GM19372 (cell line): ENCODE measurements at regions not wholly inside any gene's neighbourhood (a gene's known extent, or its start where the extent isn't known, plus 50 kb on each side); places are given as distances from the start of the nearest gene placed in this dataset.
"Not testable (repeated sequence)": the region's sequence is repeated elsewhere in the genome, so short reads cannot be mapped to it uniquely, and the experiment has no call there.

ENCODE experiments used
- ATAC-seq: cut with Tn5 transposase; IDR thresholded peaks from one replicate; pipeline ENCODE4 v1.9.1; 2021; ENCODE audit warnings: mild to moderate bottlenecking, low read depth, moderate library complexity; ENCODE audit not compliant: unreplicated experiment

DNA sequence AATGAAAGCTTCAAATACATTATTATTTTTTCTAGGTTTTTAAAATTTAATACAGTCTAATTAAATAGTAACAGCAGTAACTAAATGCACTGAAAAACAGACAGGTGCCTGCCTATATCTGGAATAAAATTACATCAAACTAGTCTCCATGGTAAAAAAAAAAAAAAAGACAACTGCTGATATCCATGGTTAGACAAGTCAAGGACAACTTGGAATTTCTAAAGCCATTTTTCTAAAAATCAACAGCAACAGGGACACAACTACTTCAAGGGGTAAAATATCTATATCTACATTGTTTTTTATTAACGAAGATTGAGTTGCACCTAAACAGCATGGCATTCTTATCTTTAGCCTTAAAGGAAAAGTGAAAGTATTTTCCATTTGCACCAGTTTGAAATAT, 74.7 kb upstream of the VPREB1 start:
- ATAC-seq: no peak

DNA sequence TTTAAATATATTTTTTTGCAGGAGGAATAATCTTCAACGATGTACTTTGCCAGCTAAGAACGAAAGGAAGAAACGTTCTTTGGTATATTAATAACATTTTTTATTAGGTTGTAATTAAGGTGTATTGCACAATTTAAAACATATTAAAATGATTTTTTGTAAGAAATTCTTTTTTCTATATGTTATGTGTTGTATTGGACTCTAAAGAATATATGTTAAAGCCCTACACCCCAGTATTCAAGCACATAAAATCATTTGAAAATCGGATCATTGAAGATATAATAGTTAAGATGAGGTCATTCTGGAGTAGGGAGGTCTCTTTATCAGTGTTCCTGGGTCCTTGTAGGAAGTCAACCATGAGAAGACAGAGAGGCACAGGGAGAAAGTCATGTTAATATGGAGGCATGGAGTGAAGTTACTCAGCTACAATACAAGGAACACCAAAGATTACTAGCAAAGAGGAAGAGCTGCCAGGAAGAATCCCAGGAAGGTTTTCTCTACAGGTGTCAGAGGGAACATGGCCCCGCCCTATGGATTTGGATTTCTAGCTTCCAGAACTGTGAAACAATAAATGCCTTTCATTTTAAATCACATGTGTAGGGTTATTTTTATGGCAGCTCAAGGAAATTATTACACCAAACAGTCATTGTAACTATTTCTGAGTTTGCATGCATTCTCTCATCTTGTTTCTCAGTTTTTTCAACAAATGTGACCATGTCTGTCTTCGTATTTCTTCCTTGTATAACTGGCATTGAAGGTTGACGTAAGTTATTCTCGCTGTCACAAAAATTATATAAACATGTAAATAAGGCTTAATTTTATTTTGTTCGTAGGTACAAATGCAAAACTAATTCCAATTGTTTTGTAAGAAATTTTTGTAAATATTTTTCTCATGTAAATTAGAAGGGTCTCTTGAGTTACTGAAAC, 75.4 kb upstream of the VPREB1 start:
- ATAC-seq: no peak

DNA sequence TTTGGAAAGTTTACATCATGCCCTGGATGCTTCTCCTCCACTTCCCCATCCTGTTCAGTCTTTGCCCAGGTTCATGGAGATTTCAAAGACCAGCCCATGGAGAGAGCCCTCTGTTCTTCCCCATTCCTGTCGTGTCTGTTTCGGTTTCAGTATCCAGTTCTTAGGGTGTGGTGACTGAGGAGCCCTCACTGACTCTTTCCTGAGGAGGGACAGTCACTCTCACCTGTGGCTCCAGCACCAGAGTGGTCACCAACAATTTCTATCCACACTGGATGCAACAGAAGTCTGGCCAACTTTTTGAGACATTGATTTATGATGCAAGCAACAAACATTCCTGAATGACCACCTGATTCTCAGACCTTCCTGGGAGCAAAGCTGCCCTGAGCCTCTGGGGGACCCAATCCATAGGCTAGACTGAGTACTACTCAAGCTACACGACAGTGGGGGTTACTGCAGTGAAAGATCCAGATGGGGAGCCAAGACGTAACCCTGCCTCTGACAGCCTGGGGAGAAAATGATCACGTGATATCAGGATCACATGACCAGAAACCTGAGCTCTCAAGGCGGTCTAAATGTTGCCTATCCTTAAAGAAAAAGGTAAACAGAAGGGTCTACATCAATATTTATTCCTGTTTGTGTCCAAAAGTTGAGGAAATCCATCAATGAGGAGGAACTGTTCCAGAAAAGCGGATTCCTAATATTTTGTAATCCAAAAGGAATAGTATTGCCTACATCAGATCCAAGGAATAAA, 76.2 kb upstream of the VPREB1 start:
- ATAC-seq: no peak

DNA sequence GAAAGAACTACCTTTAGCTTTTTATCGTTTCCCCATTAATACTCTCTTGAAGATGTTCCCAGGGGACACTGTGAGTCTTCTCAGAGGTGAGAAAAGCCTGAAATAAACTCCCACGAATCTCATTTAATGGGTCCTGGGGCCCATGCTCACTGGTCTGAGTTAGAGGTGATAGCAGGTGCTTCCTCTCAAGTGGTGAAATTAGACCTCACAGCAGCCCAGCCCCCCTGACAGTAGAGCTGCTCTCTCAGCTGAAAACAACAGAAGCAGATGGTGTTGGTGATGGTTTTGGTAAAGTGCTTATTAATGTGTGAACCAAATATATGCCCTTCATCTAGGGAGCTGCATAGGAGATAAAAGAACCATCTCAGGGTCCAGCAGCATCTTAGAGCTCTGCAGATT, 76.8 kb upstream of the VPREB1 start:
- ATAC-seq: peak; percentile 67

DNA sequence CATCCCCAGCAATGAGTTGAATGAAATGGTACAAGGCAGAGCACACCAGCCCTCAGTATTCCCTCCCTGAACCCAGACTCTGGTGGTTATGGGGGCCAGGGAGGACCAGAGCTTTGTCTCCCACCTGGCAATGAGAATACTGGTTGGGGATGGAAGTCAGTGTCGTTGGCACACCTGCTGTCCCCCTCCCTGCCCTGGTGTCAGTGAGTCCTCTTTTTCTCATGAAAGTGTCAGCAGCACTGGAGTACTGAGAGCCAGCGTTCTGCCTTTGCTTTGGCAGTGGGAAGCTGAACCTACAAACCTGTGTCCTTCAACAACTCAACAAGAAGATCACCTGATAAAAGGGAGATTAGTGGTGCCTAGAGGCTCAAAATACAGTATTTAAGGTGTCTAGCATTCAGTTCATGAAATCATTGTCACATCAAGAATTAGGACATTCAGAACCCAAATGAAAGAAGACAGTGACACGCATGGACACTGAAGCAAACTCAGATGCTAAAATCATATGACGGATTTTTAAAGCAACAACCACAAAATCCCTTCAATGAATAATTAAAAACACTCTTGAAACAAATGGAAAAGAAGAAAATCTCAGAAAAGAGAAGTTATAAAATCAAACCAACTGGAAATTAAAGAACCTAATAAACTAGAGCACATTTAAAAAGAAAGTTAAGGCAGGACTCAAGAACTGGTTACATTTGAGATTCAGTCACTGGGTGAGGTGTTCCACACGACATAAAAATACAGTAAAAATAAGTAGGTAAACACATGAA, 77.5 kb upstream of the VPREB1 start:
- ATAC-seq: no peak

DNA sequence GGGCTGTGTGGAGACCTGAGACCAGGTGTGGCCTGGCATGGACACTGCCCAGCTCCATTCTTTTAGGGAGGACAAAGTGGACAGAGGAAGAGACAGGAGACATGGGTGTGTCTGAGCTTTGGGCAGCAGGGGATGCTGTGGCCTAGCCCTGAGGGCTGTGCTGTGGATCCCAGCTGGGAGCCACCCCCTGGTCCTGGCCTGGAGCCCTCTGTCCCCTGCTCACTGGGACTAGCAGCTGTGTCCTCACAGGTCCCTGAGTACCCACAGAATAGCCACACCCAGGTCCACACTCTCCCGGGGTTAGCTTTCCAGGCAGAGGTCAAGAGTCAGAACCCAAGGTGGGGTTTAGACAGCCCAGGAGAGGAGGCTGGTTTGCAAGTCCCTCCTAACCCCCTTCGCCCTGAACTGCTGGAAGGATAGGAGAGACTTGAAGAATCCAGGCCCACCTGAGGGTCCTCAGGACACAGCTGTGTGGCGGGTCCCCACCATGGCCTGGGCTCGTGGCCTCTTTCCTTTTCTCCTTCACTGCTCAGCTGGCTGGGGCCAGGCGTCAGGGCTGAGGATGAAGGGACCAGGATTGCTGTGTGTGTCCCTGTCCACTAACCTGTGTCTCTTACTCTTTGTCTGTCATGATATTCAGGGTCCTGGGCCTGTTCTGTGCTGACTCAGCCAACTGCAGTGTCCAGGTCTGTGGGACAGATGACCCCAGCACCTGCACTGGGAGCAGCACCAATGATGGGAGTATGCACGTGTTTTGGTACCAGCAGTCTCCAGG, 78.5 kb upstream of the VPREB1 start:
- ATAC-seq: no peak

DNA sequence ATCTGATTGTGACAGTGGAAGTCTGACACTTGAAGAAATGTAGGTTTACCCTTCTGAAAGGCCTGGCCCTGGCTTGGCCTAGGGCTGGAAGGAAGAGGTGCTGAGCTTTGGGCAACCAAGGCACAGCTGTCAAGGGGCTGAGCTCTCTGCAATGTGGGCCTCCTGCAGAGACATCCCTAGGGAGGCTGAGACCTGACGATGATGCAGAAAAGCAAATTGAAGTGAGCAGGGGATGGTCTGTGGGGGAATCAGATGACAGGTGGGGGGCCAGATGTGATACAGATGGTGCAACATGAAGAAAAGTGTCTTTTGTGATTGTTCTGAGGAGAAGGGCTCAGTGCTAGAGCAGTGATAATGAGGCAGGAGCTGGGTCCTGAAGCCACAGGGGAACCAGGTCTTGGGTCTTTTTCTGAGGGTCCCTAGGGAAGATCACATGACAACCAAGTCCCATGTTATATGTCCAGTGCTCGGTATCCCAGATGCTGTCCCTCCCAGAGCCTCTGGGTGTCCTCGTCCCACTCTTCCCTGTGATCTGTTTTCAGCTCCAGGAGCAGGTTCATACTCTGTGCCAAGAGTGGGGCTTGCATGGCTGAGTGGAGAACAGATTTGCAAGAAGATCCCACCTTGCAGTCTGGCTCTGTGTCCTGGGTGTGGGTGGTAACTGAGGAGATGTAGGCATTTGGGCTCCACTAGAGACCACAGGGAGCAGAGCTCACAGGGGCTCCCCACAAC, 79.9 kb upstream of the VPREB1 start:
- ATAC-seq: no peak

DNA sequence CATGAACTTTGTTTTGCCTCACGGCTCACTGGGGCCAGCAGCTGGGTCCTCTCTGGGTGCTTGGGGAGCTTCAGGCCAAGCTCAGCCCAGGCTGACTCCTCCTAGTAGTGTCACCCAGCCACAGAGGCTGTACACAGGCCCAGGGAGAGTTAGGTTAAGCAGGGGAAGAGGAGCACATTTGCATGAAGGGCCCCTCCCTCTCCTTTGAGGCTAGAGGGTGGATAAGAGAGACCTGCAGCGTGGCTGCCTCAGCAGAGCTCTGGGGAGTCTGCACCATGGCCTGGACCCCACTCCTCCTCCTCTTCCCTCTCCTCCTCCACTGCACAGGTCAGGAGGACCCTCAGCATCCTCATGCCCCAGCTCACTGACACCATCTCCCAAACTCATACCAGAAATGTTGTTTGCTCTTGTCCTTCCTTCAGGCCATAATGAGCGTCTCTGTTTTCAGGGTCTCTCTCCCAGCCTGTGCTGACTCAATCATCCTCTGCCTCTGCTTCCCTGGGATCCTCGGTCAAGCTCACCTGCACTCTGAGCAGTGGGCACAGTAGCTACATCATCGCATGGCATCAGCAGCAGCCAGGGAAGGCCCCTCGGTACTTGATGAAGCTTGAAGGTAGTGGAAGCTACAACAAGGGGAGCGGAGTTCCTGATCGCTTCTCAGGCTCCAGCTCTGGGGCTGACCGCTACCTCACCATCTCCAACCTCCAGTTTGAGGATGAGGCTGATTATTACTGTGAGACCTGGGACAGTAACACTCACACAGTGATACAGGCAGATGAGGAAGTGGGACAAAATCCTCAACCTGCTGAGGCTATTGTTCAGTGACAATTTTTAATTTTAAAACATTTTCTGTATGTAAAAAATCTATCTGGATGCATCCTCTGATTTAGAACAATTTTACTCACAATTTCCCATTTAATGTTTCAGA, 82.4 kb upstream of the VPREB1 start:
- ATAC-seq: peak; percentile 64

DNA sequence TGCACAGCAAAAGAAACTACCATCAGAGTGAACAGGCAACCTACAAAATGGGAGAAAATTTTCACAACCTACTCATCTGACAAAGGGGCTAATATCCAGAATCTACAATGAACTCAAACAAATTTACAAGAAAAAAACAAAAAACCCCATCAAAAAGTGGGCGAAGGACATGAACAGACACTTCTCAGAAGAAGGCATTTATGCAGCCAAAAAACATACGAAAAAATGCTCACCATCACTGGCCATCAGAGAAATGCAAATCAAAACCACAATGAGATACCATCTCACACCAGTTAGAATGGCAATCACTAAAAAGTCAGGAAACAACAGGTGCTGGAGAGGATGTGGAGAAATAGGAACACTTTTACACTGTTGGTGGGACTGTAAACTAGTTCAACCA, 83.8 kb upstream of the VPREB1 start:
- not testable (repeated sequence) for ATAC-seq

DNA sequence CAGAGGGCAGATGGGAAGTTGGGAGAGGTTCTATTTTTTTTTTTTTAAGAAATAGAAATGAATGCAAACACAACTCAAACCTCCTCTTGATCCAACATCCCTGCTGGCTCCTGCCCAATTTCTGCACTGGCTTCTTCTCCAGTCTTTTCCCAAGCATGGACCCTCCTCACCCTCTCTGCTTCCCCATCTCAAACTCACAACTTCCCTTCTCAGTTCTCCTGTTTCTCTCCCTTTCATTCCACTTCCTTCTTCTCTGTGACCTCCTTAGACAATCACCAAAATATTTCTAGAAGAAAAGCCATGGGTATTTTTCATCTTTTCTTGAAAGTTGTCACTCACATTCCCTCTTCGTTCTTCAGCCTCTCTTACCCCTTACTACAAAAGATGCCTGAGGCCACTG, 85.2 kb upstream of the VPREB1 start:
- no peak for ATAC-seq

DNA sequence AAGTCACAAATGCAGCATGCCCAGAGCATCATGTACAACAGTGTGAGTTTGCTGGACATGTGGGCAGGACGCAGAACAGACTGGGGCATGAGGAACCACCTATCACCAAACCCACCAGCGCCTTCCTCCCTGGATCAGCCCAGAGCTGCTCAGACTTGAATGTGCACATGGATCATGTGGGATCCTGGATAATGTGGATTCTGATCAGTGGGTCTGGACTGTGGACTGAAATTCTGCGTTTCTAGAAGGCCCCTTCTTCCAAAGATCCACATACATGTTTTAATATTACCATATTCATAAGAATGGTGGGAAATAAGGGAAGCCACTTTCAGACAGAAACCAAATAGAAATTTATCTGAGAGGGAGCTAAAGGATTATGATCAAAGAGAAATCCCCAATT, 85.6 kb upstream of the VPREB1 start:
- no peak for ATAC-seq

DNA sequence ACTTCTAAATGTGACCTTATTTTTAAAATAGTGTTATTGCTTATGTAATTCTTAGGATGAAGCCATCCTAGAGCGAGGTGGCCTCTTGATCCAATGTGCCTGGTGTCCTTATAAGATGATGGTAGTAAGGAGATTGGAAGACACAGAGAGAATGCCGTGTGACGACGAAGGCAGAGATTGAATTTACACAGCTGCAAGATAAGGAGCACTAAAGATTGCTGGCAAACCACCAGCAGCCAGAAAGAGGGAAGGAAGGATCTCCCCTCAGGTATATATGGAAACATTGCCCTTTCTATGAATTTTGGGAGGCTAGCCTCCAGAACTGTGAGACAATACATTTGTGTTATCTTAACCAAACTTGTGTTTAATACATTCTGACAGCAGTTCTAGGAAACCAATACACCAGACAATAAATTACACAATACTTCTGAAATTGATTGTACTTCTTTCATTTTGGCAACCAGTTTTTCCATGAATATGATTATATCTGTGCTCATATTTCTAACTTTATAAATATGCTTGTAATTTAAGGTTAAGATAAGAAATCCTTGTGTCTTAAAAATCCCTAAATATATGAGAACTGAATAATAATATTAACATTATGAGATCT, 86.3 kb upstream of the VPREB1 start:
- ATAC-seq: no peak

DNA sequence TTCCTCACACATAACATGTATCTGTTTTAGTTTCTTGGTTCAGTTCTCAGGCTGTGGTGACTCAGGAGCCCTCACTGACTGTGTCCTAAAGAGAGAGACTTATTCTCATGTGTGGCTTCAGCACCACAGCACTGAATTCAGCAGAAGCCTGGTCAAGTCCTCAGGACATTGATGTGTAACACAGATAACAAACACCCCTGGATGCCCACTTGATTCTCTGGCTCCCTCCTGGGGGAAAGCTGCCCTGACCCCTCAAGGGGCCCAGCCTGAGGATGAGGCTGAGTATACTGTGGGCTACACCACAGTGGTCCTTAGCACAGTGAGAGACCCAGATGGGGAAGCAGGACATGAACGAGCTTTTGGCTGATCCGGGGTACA, 87.2 kb upstream of the VPREB1 start:
- ATAC-seq: no peak

DNA sequence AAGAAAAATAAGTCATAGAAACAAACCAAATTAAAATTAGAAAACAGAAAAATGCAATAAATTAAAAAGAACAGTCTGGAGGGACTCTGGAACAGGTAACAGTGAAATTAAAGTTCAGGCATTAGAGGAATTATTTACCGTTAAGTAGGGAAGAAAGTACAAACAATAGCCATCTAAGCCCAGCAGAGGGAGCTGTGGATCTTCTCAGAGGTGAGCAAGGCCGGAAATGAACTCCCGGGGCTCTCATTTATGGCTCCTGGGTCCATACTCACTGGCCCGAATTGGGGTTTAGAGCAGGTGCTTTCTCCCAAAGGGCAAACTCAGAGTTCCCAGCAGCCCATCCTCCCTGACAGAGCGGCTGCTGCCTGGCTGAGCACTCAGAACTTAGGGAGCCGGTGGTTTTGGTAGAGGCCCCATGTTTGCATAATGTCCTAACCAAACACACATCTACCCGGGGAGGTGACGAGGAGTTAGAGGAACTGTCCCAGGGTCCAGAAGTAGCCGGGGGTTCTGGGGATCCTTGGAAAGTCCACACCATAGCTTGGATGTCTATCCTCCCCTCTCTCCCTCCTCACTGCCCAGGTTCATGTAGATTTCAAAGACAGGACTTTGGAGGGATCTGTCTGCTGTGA, 87.8 kb upstream of the VPREB1 start:
- no peak for ATAC-seq

DNA sequence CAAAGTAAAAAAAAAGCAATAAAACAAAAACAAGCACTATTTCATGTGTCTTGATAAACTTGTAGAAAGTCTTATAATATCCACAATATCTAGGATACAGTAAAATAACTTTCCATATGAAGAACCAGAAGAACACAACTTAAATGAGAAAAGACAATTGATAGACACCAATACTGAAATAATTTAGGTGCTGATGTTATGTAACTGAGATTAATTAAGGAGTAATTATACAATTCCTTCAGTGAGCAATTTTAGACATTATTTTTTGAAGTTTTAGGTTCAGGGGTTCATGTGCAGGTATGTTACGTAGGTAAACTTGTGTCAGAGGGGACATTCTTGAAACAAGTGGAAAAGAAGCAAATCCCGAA, 88.3 kb upstream of the VPREB1 start:
- ATAC-seq: no peak

DNA sequence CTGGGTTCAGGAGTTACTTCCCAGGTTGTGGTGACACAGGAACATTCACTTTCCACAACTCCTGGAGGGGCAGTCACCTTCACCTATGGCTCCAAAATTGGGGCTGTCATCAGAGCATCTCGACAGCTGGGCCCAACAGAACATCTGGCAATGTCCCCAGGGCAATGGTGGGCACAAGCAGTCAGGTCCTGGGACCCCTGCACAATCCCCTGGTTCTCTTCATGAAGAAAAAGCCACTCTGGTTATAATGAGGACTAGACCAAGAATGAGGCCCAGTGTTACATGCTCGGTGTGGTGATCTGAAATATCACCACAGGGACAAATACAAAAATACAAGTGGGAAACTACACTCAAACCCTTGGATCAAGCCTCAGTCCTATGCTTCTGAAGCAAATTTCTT, 89.0 kb upstream of the VPREB1 start:
- ATAC-seq: no peak

DNA sequence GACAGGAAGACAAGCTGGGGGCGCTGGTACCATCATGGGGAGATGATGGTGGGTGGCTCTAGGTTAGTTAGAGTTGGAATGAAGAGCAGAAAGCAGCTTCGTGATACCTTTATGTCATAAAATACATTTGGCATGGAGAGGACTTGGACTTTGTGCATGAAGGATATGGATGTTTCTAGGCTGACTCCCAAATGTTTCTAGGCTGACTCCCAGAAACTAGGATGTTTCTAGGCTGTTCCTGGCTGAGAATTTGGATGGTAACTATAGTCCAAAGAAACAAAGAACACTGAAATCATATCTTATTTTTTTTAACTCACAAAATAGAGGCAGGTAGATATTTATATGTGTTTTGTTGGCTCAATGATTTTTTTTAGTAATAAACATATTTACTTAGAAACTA, 89.4 kb upstream of the VPREB1 start:
- no peak for ATAC-seq

DNA sequence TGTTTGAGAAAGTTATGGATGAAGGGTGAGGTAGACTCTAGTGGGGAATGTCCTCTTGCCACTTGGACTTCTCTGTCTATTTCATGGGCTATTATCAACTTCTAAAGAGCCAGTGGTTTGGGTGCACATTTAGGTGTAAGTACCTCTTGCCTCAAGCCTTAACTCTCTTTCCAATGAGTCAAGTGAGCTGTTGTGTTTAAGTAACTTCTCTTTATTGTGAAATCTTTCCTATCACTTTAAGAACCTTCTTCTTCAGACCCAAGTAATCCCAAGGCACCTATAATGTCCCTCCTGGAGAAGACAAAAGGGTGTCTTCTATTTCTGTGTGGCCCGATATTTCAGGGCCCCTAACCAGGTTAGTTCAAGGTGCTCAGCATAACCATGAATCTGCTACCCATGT, 90.5 kb upstream of the VPREB1 start:
- no peak for ATAC-seq
